Stimulated activated effector memory CD8-positive, alpha-beta T cell treated with anti-CD3 and anti-CD28 coated beads, Interleukin-12 subunit alpha, Interleukin-12 subunit beta, amount 100 ng/mL, for 72 hours (primary cell): ENCODE measurements at regions not wholly inside any gene's neighbourhood (a gene's known extent, or its start where the extent isn't known, plus 50 kb on each side); places are given as distances from the start of the nearest gene placed in this dataset.

ENCODE experiments used
- ATAC-seq: fragments of 150-1000 bp; cut with Tn5 transposase; 2 replicates; pipeline ENCODE4 v1.10.0; 2021
- DNase-seq, 2 donors: peaks; one replicate each; pipeline ENCODE4 v3.0.0; 2021 to 2022; ENCODE audit warnings: low spot score in 2 of 2
- H3K27ac Mint-ChIP-seq: one replicate; pipeline ENCODE4 v1.8.0; 2022; ENCODE audit warnings: mild to moderate bottlenecking, mixed read lengths
- H3K36me3 Mint-ChIP-seq: one replicate; pipeline ENCODE4 v1.8.0; 2022; ENCODE audit warnings: mild to moderate bottlenecking, mixed read lengths
- H3K4me1 Mint-ChIP-seq: one replicate; pipeline ENCODE4 v1.8.0; 2022; ENCODE audit warnings: mixed read lengths
- H3K4me3 Mint-ChIP-seq: one replicate; pipeline ENCODE4 v1.8.0; 2022; ENCODE audit warnings: mild to moderate bottlenecking, mixed read lengths
- H3K9me3 Mint-ChIP-seq: one replicate; pipeline ENCODE4 v1.8.0; 2022; ENCODE audit warnings: mixed read lengths

- Mint-ChIP-seq H3K4me3 (no peak overlapping the region), H3K4me1 (no peaks in the 10 kb centered on the region), H3K9me3 (no peaks in the 10 kb centered on the region), H3K36me3 (no peaks in the 10 kb centered on the region), H3K27ac (no peak overlapping the region)
- DNase-seq (no peak), ATAC-seq (no peak)
These were observed 291.7 kb downstream of the TCF7L2 start for GRCh38 chr10:113241599-113242360.

- no peak for DNase-seq
- no peaks in the 10 kb centered on the region for H3K36me3 Mint-ChIP-seq
- no peaks in the 10 kb centered on the region for H3K4me1 Mint-ChIP-seq
- no peak overlapping the region for H3K27ac Mint-ChIP-seq
- no peak for ATAC-seq
- no peaks in the 10 kb centered on the region for H3K9me3 Mint-ChIP-seq
- no peak overlapping the region for H3K4me3 Mint-ChIP-seq
These were observed 293.3 kb downstream of the TCF7L2 start for GRCh38 chr10:113243311-113243710.

GRCh38 chr10:113244750-113245149 is 294.7 kb downstream of the TCF7L2 start:
- Mint-ChIP-seq H3K4me1 (no peaks in the 10 kb centered on the region), H3K9me3 (no peaks in the 10 kb centered on the region), H3K27ac (no peak overlapping the region), H3K36me3 (no peaks in the 10 kb centered on the region), H3K4me3 (no peak overlapping the region)
- no peak for ATAC-seq
- no peak for DNase-seq

- Mint-ChIP-seq H3K4me3 (no peak overlapping the region), H3K4me1 (no peaks in the 10 kb centered on the region), H3K27ac (no peak overlapping the region), H3K36me3 (no peaks in the 10 kb centered on the region), H3K9me3 (no peaks in the 10 kb centered on the region)
- ATAC-seq: no peak
- DNase-seq: no peak
These were observed 295.2 kb downstream of the TCF7L2 start for GRCh38 chr10:113245286-113245685.

- Mint-ChIP-seq H3K27ac (no peak overlapping the region), H3K4me3 (no peak overlapping the region), H3K36me3 (no peaks in the 10 kb centered on the region), H3K4me1 (no peaks in the 10 kb centered on the region), H3K9me3 (no peaks in the 10 kb centered on the region)
- ATAC-seq: no peak
- DNase-seq: no peak
These were observed 297.0 kb downstream of the TCF7L2 start for GRCh38 chr10:113247050-113247449.

GRCh38 chr10:113252650-113253618 is 299.9 kb upstream of the HABP2 start:
- ATAC-seq (peak; percentile 24), DNase-seq (no peak)
- H3K9me3 Mint-ChIP-seq: no peaks in the 10 kb centered on the region
- H3K36me3 Mint-ChIP-seq: no peaks in the 10 kb centered on the region
- H3K4me1 Mint-ChIP-seq: no peaks in the 10 kb centered on the region
- no peak overlapping the region for H3K27ac Mint-ChIP-seq
- H3K4me3 Mint-ChIP-seq: no peak overlapping the region

GRCh38 chr10:113259576-113260226 is 293.2 kb upstream of the HABP2 start:
- H3K4me1 Mint-ChIP-seq: no peaks in the 10 kb centered on the region
- H3K4me3 Mint-ChIP-seq: no peak overlapping the region
- H3K27ac Mint-ChIP-seq: no peak overlapping the region
- DNase-seq (no peak), ATAC-seq (no peak)
- H3K9me3 Mint-ChIP-seq: no peaks in the 10 kb centered on the region
- H3K36me3 Mint-ChIP-seq: no peaks in the 10 kb centered on the region

GRCh38 chr10:113261161-113261560 is 291.7 kb upstream of the HABP2 start:
- Mint-ChIP-seq H3K36me3 (no peaks in the 10 kb centered on the region), H3K27ac (no peak overlapping the region), H3K4me1 (no peaks in the 10 kb centered on the region), H3K4me3 (no peak overlapping the region), H3K9me3 (no peaks in the 10 kb centered on the region)
- DNase-seq (no peak), ATAC-seq (no peak)

- ATAC-seq (no peak), DNase-seq (no peak)
- Mint-ChIP-seq H3K4me1 (no peaks in the 10 kb centered on the region), H3K36me3 (no peaks in the 10 kb centered on the region), H3K4me3 (no peak overlapping the region), H3K27ac (no peak overlapping the region), H3K9me3 (no peaks in the 10 kb centered on the region)
These were observed 291.2 kb upstream of the HABP2 start for GRCh38 chr10:113261611-113262091.

- H3K36me3 Mint-ChIP-seq: no peaks in the 10 kb centered on the region
- no peak for ATAC-seq
- H3K9me3 Mint-ChIP-seq: no peaks in the 10 kb centered on the region
- no peaks in the 10 kb centered on the region for H3K4me1 Mint-ChIP-seq
- no peak for DNase-seq
- no peak overlapping the region for H3K27ac Mint-ChIP-seq
- H3K4me3 Mint-ChIP-seq: no peak overlapping the region
These were observed 289.8 kb upstream of the HABP2 start for GRCh38 chr10:113263056-113263455.

- H3K4me3 Mint-ChIP-seq: no peak overlapping the region
- no peaks in the 10 kb centered on the region for H3K4me1 Mint-ChIP-seq
- H3K36me3 Mint-ChIP-seq: no peaks in the 10 kb centered on the region
- H3K27ac Mint-ChIP-seq: no peak overlapping the region
- DNase-seq: no peak
- peak; percentile 57 for ATAC-seq
- no peaks in the 10 kb centered on the region for H3K9me3 Mint-ChIP-seq
These were observed 288.3 kb upstream of the HABP2 start for GRCh38 chr10:113264333-113265131.

GRCh38 chr10:113266147-113266546 is 286.7 kb upstream of the HABP2 start:
- H3K9me3 Mint-ChIP-seq: no peaks in the 10 kb centered on the region
- no peak for DNase-seq
- H3K4me3 Mint-ChIP-seq: no peak overlapping the region
- no peaks in the 10 kb centered on the region for H3K36me3 Mint-ChIP-seq
- no peak overlapping the region for H3K27ac Mint-ChIP-seq
- no peaks in the 10 kb centered on the region for H3K4me1 Mint-ChIP-seq
- no peak for ATAC-seq

- DNase-seq (no peak), ATAC-seq (no peak)
- no peaks in the 10 kb centered on the region for H3K4me1 Mint-ChIP-seq
- no peaks in the 10 kb centered on the region for H3K36me3 Mint-ChIP-seq
- no peaks in the 10 kb centered on the region for H3K9me3 Mint-ChIP-seq
- no peak overlapping the region for H3K4me3 Mint-ChIP-seq
- H3K27ac Mint-ChIP-seq: no peak overlapping the region
These were observed 285.0 kb upstream of the HABP2 start for GRCh38 chr10:113267619-113268562.

- DNase-seq: no peak
- Mint-ChIP-seq H3K4me1 (no peaks in the 10 kb centered on the region), H3K9me3 (no peaks in the 10 kb centered on the region), H3K27ac (no peak overlapping the region), H3K4me3 (no peak overlapping the region), H3K36me3 (no peaks in the 10 kb centered on the region)
- ATAC-seq: no peak
These were observed 283.5 kb upstream of the HABP2 start for GRCh38 chr10:113269333-113269732.
